ENCODE measurements at regions not wholly inside any gene's neighbourhood (a gene's known extent, or its start where the extent isn't known, plus 50 kb on each side); places are given as distances from the start of the nearest gene placed in this dataset.

GRCh38 chr6:3601570-3601969 is 144.7 kb upstream of the SLC22A23 start:
- no peak for ATAC-seq
- ChIA-PET CTCF (interaction anchor here (0.6 kb wide), 1 partner anchor 55 kb away, joined by 3 read pairs; no protein-coding TSS in a partner anchor), POLR2A (no interaction called here)
- Mint-ChIP-seq H3K4me1 (no peaks in the 10 kb centered on the region), H3K36me3 (ENCODE audit: low read depth) (no peaks in the 10 kb centered on the region), H3K9me3 (ENCODE audit: low read depth) (peaks cover 15% of the 10 kb centered on the region), H3K27ac (no peak overlapping the region), H3K27me3 (peaks cover 30% of the 10 kb centered on the region), H3K4me3 (no peak overlapping the region)
- no peak for DNase-seq
- intact Hi-C loops (cut with DNase I, micrococcal nuclease) = no loop called here

DNA sequence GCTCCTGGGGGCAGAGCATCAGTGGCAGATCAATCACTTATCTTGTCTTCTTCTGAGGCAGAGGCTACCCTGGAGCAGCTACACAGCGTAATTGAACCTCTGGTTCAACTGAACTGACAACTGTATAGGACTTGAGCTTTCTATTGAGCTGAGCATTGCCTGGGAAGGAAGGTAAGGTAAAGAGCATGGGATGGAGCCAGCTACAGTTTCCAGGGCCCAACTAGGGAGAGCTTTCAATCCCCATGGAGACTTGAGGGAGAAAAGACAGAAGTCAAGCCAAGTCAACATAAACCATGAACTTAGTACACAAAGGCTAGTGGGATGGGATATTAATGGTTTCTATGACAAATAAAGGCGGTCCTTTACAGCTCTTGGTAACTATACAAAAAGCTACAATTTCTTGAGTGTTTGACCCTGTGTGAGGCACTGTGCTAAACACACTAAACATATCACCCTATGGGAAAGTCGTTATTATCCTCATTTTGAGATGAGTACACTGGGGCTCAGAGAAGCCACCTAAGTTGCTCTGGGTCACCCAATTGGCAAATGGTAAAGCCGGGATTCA is 140.7 kb upstream of the SLC22A23 start:
- H3K4me1 Mint-ChIP-seq = no peaks in the 10 kb centered on the region

GRCh38 chr6:3596766-3597165 is 139.9 kb upstream of the SLC22A23 start:
- no peaks in the 10 kb centered on the region for H3K36me3 Mint-ChIP-seq (ENCODE audit: low read depth)
- H3K4me3 Mint-ChIP-seq = no peak overlapping the region
- CTCF ChIA-PET = no interaction called here
- peaks cover 16% of the 10 kb centered on the region for H3K27me3 Mint-ChIP-seq
- no peak for DNase-seq
- no peak overlapping the region for H3K27ac Mint-ChIP-seq
- POLR2A ChIA-PET = no interaction called here
- intact Hi-C loops (cut with DNase I, micrococcal nuclease) = no loop called here
- H3K9me3 Mint-ChIP-seq (ENCODE audit: low read depth) = peaks cover 10% of the 10 kb centered on the region
- H3K4me1 Mint-ChIP-seq = no peaks in the 10 kb centered on the region
- ATAC-seq = no peak

More for the DNA sequence above, 140.7 kb upstream of the SLC22A23 start:
- no peaks in the 10 kb centered on the region for H3K36me3 Mint-ChIP-seq (ENCODE audit: low read depth)
- H3K4me3 Mint-ChIP-seq = no peak overlapping the region
- POLR2A ChIA-PET = no interaction called here
- no peak for ATAC-seq
- intact Hi-C loops (cut with DNase I, micrococcal nuclease) = no loop called here
- peaks cover 20% of the 10 kb centered on the region for H3K27me3 Mint-ChIP-seq
- CTCF ChIA-PET = interaction anchor here (1.5 kb wide), 1 partner anchor 15 kb away, joined by 3 read pairs; no protein-coding TSS in a partner anchor
- H3K27ac Mint-ChIP-seq = no peak overlapping the region
- no peak for DNase-seq
- peaks cover 14% of the 10 kb centered on the region for H3K9me3 Mint-ChIP-seq (ENCODE audit: low read depth)

DNA sequence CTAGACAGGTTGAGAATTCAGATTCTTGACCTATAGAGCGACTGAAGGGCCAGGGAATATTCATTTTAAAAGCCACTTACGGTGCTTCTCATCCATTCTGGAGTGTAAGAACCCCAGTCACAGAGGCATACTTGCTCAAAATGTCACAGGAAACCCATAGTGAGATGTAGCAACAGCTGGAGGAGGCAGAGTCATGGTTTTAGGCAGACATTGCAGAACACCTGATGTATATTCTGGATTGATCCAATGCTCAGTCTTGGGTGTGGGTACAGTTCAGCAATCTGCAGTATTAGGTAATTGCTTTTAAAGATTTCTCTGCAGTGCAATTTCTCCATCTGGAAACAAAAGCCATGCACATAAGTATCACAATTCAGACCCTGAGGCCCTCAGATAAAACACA is 137.4 kb upstream of the SLC22A23 start:
- ATAC-seq (no peak), DNase-seq (no peak)
- POLR2A ChIA-PET = no interaction called here
- no peak overlapping the region for H3K4me3 Mint-ChIP-seq
- H3K27me3 Mint-ChIP-seq = peaks cover 9% of the 10 kb centered on the region
- no peaks in the 10 kb centered on the region for H3K9me3 Mint-ChIP-seq (ENCODE audit: low read depth)
- CTCF ChIA-PET = interaction anchor here (0.8 kb wide), 1 partner anchor 16 kb away, joined by 3 read pairs; no protein-coding TSS in a partner anchor
- no peaks in the 10 kb centered on the region for H3K4me1 Mint-ChIP-seq
- H3K36me3 Mint-ChIP-seq (ENCODE audit: low read depth) = no peaks in the 10 kb centered on the region
- no peak overlapping the region for H3K27ac Mint-ChIP-seq
- intact Hi-C loops (cut with DNase I, micrococcal nuclease) = no loop called here

- intact Hi-C loops (cut with DNase I, micrococcal nuclease) = no loop called here
- no peak for DNase-seq
- Mint-ChIP-seq H3K4me3 (no peak overlapping the region), H3K9me3 (ENCODE audit: low read depth) (no peaks in the 10 kb centered on the region), H3K27me3 (peaks cover 5% of the 10 kb centered on the region), H3K36me3 (ENCODE audit: low read depth) (no peaks in the 10 kb centered on the region), H3K27ac (no peak overlapping the region), H3K4me1 (no peaks in the 10 kb centered on the region)
- ATAC-seq = no peak
- CTCF ChIA-PET = interaction anchor here (0.8 kb wide), 1 partner anchor 15 kb away, joined by 3 read pairs; no protein-coding TSS in a partner anchor
- POLR2A ChIA-PET = no interaction called here
These were observed 136.3 kb upstream of the SLC22A23 start for GRCh38 chr6:3593161-3593560.

- Mint-ChIP-seq H3K36me3 (ENCODE audit: low read depth) (no peaks in the 10 kb centered on the region), H3K9me3 (ENCODE audit: low read depth) (no peaks in the 10 kb centered on the region), H3K27ac (no peak overlapping the region), H3K4me3 (no peak overlapping the region), H3K4me1 (no peaks in the 10 kb centered on the region), H3K27me3 (peaks cover 5% of the 10 kb centered on the region)
- ChIA-PET CTCF (no interaction called here), POLR2A (no interaction called here)
- ATAC-seq (peak; percentile 16), DNase-seq (no peak)
- intact Hi-C loops (cut with DNase I, micrococcal nuclease) = no loop called here
These were observed 135.6 kb upstream of the SLC22A23 start for GRCh38 chr6:3592371-3592941.

DNA sequence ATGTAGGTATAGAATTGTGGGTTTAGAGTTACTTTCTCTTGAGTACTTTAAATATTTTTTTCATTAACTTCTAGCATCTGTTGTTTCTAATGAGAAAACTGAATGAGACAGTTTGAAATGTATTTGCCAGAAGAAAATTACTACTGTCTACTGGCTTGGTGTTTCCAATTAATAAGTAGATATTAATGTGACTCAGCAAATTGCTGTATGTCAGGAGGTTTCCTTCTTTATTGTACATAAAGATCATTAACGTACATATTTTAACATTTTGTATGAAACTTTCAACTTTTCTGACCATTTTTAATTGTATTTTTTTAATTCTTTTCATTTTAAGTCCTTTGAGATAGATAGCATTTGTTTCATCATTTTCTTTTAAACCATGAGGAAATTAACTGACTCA is 135.1 kb upstream of the SLC22A23 start:
- Mint-ChIP-seq H3K27me3 (peaks cover 8% of the 10 kb centered on the region), H3K4me1 (no peaks in the 10 kb centered on the region), H3K27ac (no peak overlapping the region), H3K36me3 (ENCODE audit: low read depth) (no peaks in the 10 kb centered on the region), H3K9me3 (ENCODE audit: low read depth) (peaks cover 4% of the 10 kb centered on the region), H3K4me3 (no peak overlapping the region)
- POLR2A ChIA-PET = no interaction called here
- DNase-seq (no peak), ATAC-seq (no peak)
- intact Hi-C loops (cut with DNase I, micrococcal nuclease) = no loop called here
- CTCF ChIA-PET = no interaction called here

GRCh38 chr6:3587660-3588059 is 130.8 kb upstream of the SLC22A23 start:
- no peak overlapping the region for H3K27ac Mint-ChIP-seq

GRCh38 chr6:3585320-3585935 is 128.6 kb upstream of the SLC22A23 start:
- ATAC-seq (peak; percentile 26), DNase-seq (no peak)
- CTCF ChIA-PET = interaction anchor here (0.7 to 0.8 kb wide), 2 partner anchors 113 to 148 kb away, joined by 4 read pairs; no protein-coding TSS in a partner anchor
- Mint-ChIP-seq H3K36me3 (ENCODE audit: low read depth) (no peaks in the 10 kb centered on the region), H3K4me1 (no peaks in the 10 kb centered on the region), H3K4me3 (no peak overlapping the region), H3K27ac (no peak overlapping the region), H3K27me3 (peaks cover 21% of the 10 kb centered on the region), H3K9me3 (ENCODE audit: low read depth) (peaks cover 4% of the 10 kb centered on the region)
- POLR2A ChIA-PET = no interaction called here
- intact Hi-C loops (cut with DNase I, micrococcal nuclease) = no loop called here

More at GRCh38 chr6:3587660-3588059, 130.8 kb upstream of the SLC22A23 start:
- ChIA-PET POLR2A (no interaction called here), CTCF (no interaction called here)
- Mint-ChIP-seq H3K36me3 (ENCODE audit: low read depth) (no peaks in the 10 kb centered on the region), H3K9me3 (ENCODE audit: low read depth) (peaks cover 4% of the 10 kb centered on the region), H3K4me1 (no peaks in the 10 kb centered on the region), H3K27me3 (peaks cover 19% of the 10 kb centered on the region), H3K4me3 (no peak overlapping the region)
- intact Hi-C loops (cut with DNase I, micrococcal nuclease) = no loop called here
- no peak for ATAC-seq
- DNase-seq = no peak

GRCh38 chr6:3584606-3585005 is 127.8 kb upstream of the SLC22A23 start:
- ChIA-PET POLR2A (no interaction called here), CTCF (interaction anchor here (0.6 to 0.8 kb wide), 2 partner anchors 112 to 261 kb away, joined by 4 read pairs; no protein-coding TSS in a partner anchor)
- no peaks in the 10 kb centered on the region for H3K4me1 Mint-ChIP-seq
- no peaks in the 10 kb centered on the region for H3K36me3 Mint-ChIP-seq (ENCODE audit: low read depth)
- DNase-seq (no peak), ATAC-seq (no peak)
- peaks cover 4% of the 10 kb centered on the region for H3K9me3 Mint-ChIP-seq (ENCODE audit: low read depth)
- H3K27ac Mint-ChIP-seq = no peak overlapping the region
- no peak overlapping the region for H3K4me3 Mint-ChIP-seq
- intact Hi-C loops (cut with DNase I, micrococcal nuclease) = no loop called here
- peaks cover 20% of the 10 kb centered on the region for H3K27me3 Mint-ChIP-seq

- Mint-ChIP-seq H3K36me3 (ENCODE audit: low read depth) (no peaks in the 10 kb centered on the region), H3K4me1 (no peaks in the 10 kb centered on the region), H3K27me3 (peaks cover 17% of the 10 kb centered on the region), H3K27ac (no peak overlapping the region), H3K4me3 (no peak overlapping the region), H3K9me3 (ENCODE audit: low read depth) (no peaks in the 10 kb centered on the region)
- ChIA-PET CTCF (interaction anchor here (0.5 kb wide), 1 partner anchor 9 kb away, joined by 3 read pairs; no protein-coding TSS in a partner anchor), POLR2A (no interaction called here)
- intact Hi-C loops (cut with DNase I, micrococcal nuclease) = no loop called here
- DNase-seq (no peak), ATAC-seq (no peak)
These were observed 124.6 kb upstream of the SLC22A23 start for GRCh38 chr6:3581469-3581868.

DNA sequence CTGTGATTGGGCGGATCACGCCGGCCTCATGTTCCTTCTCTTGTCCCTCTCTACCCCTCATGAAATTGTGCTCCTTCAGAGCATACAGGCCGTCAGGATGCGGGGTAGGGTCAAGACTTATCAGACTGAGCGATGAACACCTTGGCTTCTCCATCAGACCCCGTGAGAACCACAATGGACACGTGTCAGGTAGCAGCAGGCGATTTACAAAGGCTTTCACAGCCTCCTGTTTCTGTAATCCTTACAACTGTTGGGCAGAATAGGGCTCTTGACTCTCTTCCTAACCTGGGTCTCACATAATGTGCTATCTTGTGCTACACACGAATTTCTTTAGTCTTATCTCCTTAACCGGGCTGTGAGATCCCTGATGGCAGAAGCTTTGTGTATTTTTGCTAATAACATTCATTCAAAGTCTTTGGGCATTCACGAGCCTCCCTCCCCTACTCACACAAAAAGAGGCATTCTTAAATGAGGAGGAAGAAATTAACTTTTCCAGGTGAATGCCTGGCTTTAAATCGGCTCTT is 122.9 kb upstream of the SLC22A23 start:
- H3K27ac Mint-ChIP-seq = no peak overlapping the region
- CTCF ChIA-PET = no interaction called here
- DNase-seq = no peak
- H3K4me3 Mint-ChIP-seq = no peak overlapping the region
- POLR2A ChIA-PET = no interaction called here
- peaks cover 17% of the 10 kb centered on the region for H3K27me3 Mint-ChIP-seq
- no peaks in the 10 kb centered on the region for H3K36me3 Mint-ChIP-seq (ENCODE audit: low read depth)
- intact Hi-C loops (cut with DNase I, micrococcal nuclease) = no loop called here
- no peaks in the 10 kb centered on the region for H3K4me1 Mint-ChIP-seq
- no peaks in the 10 kb centered on the region for H3K9me3 Mint-ChIP-seq (ENCODE audit: low read depth)
- no peak for ATAC-seq

Data from activated CD4-positive, alpha-beta T cell treated with anti-CD3 and anti-CD28 coated beads for 36 hours (primary cell).